ENCODE measurements at regions not wholly inside any gene's neighbourhood (a gene's known extent, or its start where the extent isn't known, plus 50 kb on each side); places are given as distances from the start of the nearest gene placed in this dataset.

DNA sequence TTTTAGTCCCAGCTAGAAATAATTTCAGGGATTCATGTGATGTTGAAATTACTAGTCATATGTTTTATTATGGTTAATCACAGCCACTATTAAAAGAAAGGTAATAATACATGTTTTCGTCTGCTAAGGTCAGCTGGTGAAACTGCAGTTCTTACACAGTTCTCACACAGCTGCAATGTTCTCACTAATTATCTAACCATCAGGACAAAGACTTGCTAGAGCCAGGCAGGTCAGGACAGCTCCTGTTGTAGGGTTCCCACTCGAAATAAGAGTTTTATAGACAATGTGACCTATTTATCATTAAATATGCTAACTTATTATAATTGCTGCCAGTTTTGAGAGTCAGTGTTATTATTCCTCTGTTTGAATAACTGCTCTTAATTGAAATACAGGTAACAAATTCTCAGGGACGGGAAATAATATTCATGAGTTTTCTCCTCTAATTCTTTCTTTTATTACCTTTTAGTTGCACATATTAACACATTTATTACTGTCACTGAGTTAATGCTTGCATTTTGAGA, 97.9 kb downstream of the GJA1 start (continued):
- TF ChIP-seq, protein P1, sequence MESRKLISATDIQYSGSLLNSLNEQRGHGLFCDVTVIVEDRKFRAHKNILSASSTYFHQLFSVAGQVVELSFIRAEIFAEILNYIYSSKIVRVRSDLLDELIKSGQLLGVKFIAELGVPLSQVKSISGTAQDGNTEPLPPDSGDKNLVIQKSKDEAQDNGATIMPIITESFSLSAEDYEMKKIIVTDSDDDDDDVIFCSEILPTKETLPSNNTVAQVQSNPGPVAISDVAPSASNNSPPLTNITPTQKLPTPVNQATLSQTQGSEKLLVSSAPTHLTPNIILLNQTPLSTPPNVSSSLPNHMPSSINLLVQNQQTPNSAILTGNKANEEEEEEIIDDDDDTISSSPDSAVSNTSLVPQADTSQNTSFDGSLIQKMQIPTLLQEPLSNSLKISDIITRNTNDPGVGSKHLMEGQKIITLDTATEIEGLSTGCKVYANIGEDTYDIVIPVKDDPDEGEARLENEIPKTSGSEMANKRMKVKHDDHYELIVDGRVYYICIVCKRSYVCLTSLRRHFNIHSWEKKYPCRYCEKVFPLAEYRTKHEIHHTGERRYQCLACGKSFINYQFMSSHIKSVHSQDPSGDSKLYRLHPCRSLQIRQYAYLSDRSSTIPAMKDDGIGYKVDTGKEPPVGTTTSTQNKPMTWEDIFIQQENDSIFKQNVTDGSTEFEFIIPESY (IDR thresholded peaks at IDR 0.05): no peak

DNA sequence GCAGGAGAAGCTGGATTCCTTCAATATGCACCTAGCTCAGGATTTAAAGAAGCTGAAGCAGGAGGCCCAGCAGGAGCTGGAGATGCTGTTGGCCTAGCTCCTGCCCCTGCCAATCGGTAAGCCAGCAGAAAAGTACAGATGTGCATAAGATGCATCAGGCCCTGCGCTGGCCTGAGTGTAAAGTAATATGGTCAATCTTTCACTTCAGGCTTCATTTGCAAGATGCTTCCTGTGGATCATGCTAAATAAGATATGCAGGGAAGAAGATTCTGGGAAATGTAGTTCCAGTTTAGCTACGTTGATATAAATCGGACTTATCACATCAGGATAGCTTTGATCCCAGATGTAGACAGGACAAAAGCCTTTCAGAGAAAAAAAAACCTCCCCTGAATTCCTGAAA, 100.3 kb downstream of the GJA1 start:
- Histone ChIP-seq H3K9me3 (ENCODE audit: control insufficient read depth in 4 of 4, low read length in 3 of 4) (peaks cover 0 to 2% (median 0%) of the 10 kb centered on the region in 4 donors), H3K4me1 (ENCODE audit: control insufficient read depth in 4 of 4, insufficient read depth in 4 of 4, low read length in 3 of 4) (no peaks in the 10 kb centered on the region), H3K27ac (ENCODE audit: low read depth in 1 of 2, low read length in 2 of 2) (no peak overlapping the region), H3K36me3 (ENCODE audit: control insufficient read depth in 4 of 4, insufficient read depth in 3 of 4, low read depth in 1 of 4, low read length in 3 of 4) (no peaks in the 10 kb centered on the region), H3K27me3 (ENCODE audit: control insufficient read depth in 4 of 4, insufficient read depth in 4 of 4, low read length in 3 of 4) (peaks cover 0 to 2% (median 0%) of the 10 kb centered on the region in 4 donors), H3K9ac (ENCODE audit: low read depth in 1 of 2, low read length in 2 of 2) (no peak overlapping the region), H3K4me3 (ENCODE audit: low read depth in 1 of 3, low read length in 3 of 3) (no peak overlapping the region)
- no peak for DNase-seq (ENCODE audit: low spot score)
- TF ChIP-seq HNF4A (conservative IDR thresholded peaks at IDR 0.05) (no peak), FOXA2 (IDR thresholded peaks at IDR 0.05) (no peak), RAD21 (IDR thresholded peaks at IDR 0.05) (no peak), SP1 (IDR thresholded peaks at IDR 0.05) (no peak), RXRA (IDR thresholded peaks at IDR 0.05) (no peak), FOXA1 (IDR thresholded peaks at IDR 0.05) (no peak)
- TF ChIP-seq, protein P1 (IDR thresholded peaks at IDR 0.05): no peak
- TF ChIP-seq, protein P2, sequence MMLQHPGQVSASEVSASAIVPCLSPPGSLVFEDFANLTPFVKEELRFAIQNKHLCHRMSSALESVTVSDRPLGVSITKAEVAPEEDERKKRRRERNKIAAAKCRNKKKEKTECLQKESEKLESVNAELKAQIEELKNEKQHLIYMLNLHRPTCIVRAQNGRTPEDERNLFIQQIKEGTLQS (IDR thresholded peaks at IDR 0.05): no peak
- WGBS: 80% methylated on average over 4 of the region's 4 CpGs

DNA sequence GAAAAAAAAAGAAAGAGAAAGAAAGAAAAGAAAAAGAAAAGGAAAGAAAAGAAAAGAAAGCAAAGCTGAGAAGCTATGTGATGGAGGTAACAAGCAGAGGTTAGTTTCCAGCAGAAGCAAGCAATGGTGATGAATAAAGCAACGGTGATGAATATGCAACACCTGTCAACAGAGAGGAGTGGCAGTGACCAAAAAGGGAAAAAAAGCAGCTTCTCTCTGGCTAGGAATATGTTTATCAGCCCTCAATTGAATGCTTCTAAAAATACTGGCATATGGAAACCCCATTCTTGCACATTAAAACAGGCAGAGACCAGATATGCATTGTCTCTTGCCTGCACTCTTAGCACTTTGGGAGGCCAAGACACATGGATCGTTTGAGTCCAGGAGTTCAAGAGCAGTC, 100.9 kb downstream of the GJA1 start:
- no peaks in the 10 kb centered on the region for H3K4me1 ChIP-seq (ENCODE audit: control insufficient read depth in 4 of 4, insufficient read depth in 4 of 4, low read length in 3 of 4)
- H3K27me3 ChIP-seq (ENCODE audit: control insufficient read depth in 4 of 4, insufficient read depth in 4 of 4, low read length in 3 of 4): peaks cover 0 to 2% (median 0%) of the 10 kb centered on the region in 4 donors
- WGBS: 76% methylated on average over 2 of the region's 2 CpGs
- no peak for DNase-seq (ENCODE audit: low spot score)
- no peak overlapping the region for H3K4me3 ChIP-seq (ENCODE audit: low read depth in 1 of 3, low read length in 3 of 3)
- peaks cover 0 to 2% (median 0%) of the 10 kb centered on the region in 4 donors for H3K9me3 ChIP-seq (ENCODE audit: control insufficient read depth in 4 of 4, low read length in 3 of 4)
- TF ChIP-seq, protein P3, sequence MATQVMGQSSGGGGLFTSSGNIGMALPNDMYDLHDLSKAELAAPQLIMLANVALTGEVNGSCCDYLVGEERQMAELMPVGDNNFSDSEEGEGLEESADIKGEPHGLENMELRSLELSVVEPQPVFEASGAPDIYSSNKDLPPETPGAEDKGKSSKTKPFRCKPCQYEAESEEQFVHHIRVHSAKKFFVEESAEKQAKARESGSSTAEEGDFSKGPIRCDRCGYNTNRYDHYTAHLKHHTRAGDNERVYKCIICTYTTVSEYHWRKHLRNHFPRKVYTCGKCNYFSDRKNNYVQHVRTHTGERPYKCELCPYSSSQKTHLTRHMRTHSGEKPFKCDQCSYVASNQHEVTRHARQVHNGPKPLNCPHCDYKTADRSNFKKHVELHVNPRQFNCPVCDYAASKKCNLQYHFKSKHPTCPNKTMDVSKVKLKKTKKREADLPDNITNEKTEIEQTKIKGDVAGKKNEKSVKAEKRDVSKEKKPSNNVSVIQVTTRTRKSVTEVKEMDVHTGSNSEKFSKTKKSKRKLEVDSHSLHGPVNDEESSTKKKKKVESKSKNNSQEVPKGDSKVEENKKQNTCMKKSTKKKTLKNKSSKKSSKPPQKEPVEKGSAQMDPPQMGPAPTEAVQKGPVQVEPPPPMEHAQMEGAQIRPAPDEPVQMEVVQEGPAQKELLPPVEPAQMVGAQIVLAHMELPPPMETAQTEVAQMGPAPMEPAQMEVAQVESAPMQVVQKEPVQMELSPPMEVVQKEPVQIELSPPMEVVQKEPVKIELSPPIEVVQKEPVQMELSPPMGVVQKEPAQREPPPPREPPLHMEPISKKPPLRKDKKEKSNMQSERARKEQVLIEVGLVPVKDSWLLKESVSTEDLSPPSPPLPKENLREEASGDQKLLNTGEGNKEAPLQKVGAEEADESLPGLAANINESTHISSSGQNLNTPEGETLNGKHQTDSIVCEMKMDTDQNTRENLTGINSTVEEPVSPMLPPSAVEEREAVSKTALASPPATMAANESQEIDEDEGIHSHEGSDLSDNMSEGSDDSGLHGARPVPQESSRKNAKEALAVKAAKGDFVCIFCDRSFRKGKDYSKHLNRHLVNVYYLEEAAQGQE (IDR thresholded peaks at IDR 0.05): no peak
- no peak for TF ChIP-seq JUND (IDR thresholded peaks at IDR 0.05)
- TF ChIP-seq, protein P4, sequence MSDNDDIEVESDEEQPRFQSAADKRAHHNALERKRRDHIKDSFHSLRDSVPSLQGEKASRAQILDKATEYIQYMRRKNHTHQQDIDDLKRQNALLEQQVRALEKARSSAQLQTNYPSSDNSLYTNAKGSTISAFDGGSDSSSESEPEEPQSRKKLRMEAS (IDR thresholded peaks at IDR 0.05): no peak
- TF ChIP-seq SP1 (IDR thresholded peaks at IDR 0.05): no peak
- no peak for TF ChIP-seq RXRA (IDR thresholded peaks at IDR 0.05)
- TF ChIP-seq, protein P2 (IDR thresholded peaks at IDR 0.05): no peak
- TF ChIP-seq GABPA (IDR thresholded peaks at IDR 0.05 in 1 of 2, conservative IDR thresholded peaks at IDR 0.05 in 1 of 2): no peak
- no peak for TF ChIP-seq FOXA2 (IDR thresholded peaks at IDR 0.05)
- TF ChIP-seq FOXA1 (IDR thresholded peaks at IDR 0.05): no peak
- TF ChIP-seq YY1 (IDR thresholded peaks at IDR 0.05): no peak
- TF ChIP-seq TAF1 (conservative IDR thresholded peaks at IDR 0.05): no peak
- TF ChIP-seq EGR1 (IDR thresholded peaks at IDR 0.05; ENCODE audit: low read depth in 2 of 2): no peak
- TF ChIP-seq RAD21 (IDR thresholded peaks at IDR 0.05): no peak
- TF ChIP-seq HNF4G (IDR thresholded peaks at IDR 0.05): no peak
- no peak overlapping the region for H3K9ac ChIP-seq (ENCODE audit: low read depth in 1 of 2, low read length in 2 of 2)
- no peak overlapping the region for H3K27ac ChIP-seq (ENCODE audit: low read depth in 1 of 2, low read length in 2 of 2)
- H3K36me3 ChIP-seq (ENCODE audit: control insufficient read depth in 4 of 4, insufficient read depth in 3 of 4, low read depth in 1 of 4, low read length in 3 of 4): no peaks in the 10 kb centered on the region

All from liver (tissue), 7 donors.